ENCODE measurements at regions not wholly inside any gene's neighbourhood (a gene's known extent, or its start where the extent isn't known, plus 50 kb on each side); places are given as distances from the start of the nearest gene placed in this dataset.

- no CpG with 5 or more reads among the region's 2 CpGs for WGBS (ENCODE audit: insufficient coverage)
- H3K4me3 Mint-ChIP-seq: no peak overlapping the region
- intact Hi-C loops (cut with micrococcal nuclease): no loop called here
- no peak overlapping the region for H3K4me3 ChIP-seq (ENCODE audit: control extremely low read depth in 1 of 5, extremely low read depth in 1 of 5, insufficient read depth in 1 of 5, low read depth in 2 of 5, low read length in 4 of 5)
- H3K9me3 Mint-ChIP-seq (ENCODE audit: insufficient read depth): no peaks in the 10 kb centered on the region
- H3K9me3 ChIP-seq (ENCODE audit: control extremely low read depth in 1 of 3, control insufficient read depth in 2 of 3, insufficient read depth in 1 of 3, low read length in 2 of 3): no peaks in the 10 kb centered on the region
- no peak overlapping the region for H2AFZ ChIP-seq (ENCODE audit: insufficient read depth, low read depth, low read length, poor library complexity, severe bottlenecking)
- no peaks in the 10 kb centered on the region for H4K20me1 ChIP-seq (ENCODE audit: control insufficient read depth, insufficient read depth, low read length, poor library complexity, severe bottlenecking)
- DNase-seq: no peak
- CTCF ChIA-PET: interaction anchor here (7.3 kb wide), 1 partner anchor 1270 kb away, joined by 127 read pairs; no protein-coding TSS in a partner anchor
- H3K27me3 Mint-ChIP-seq: peaks cover 3% of the 10 kb centered on the region
- POLR2A ChIA-PET: no interaction called here
- H3K79me2 ChIP-seq (ENCODE audit: control insufficient read depth, insufficient read depth, low read length): no peaks in the 10 kb centered on the region
- TF ChIP-seq EZH2 (IDR thresholded peaks at IDR 0.05; ENCODE audit: borderline replicate concordance, insufficient read depth, low read depth, low read length, poor library complexity, severe bottlenecking): no peak
- no peak for TF ChIP-seq CTCF (IDR thresholded peaks at IDR 0.05)
- H3K27ac ChIP-seq (ENCODE audit: low read length in 2 of 2): no peak overlapping the region
- H3K27ac Mint-ChIP-seq: no peak overlapping the region
- H3K9ac ChIP-seq (ENCODE audit: low read length): no peak overlapping the region
- ATAC-seq (ENCODE audit: low read depth): no peak
- H3K4me2 ChIP-seq (replicated peaks; ENCODE audit: low read depth, low read length, poor library complexity, severe bottlenecking): no peak overlapping the region
- no peaks in the 10 kb centered on the region for H3K36me3 ChIP-seq (replicated peaks in 1 of 2; ENCODE audit: control extremely low read depth in 1 of 2, control insufficient read depth in 1 of 2, extremely low read depth in 1 of 2, insufficient read depth in 2 of 2, low read length in 1 of 2)
- no peaks in the 10 kb centered on the region for H3K27me3 ChIP-seq (replicated peaks in 1 of 4; ENCODE audit: control extremely low read depth in 1 of 4, control insufficient read depth in 3 of 4, insufficient read depth in 4 of 4, low read length in 3 of 4)
- H3K4me1 Mint-ChIP-seq: peaks cover 10% of the 10 kb centered on the region
- peaks cover 5 to 9% of the 10 kb centered on the region in 2 donors for H3K4me1 ChIP-seq (ENCODE audit: control insufficient read depth in 2 of 2, insufficient read depth in 2 of 2, low read length in 2 of 2)
Measured at GRCh38 chr12:91379051-91379775, 196.6 kb upstream of the DCN start.

- no peak overlapping the region for H3K4me3 ChIP-seq (ENCODE audit: control extremely low read depth in 1 of 5, extremely low read depth in 1 of 5, insufficient read depth in 1 of 5, low read depth in 2 of 5, low read length in 4 of 5)
- H3K4me2 ChIP-seq (replicated peaks; ENCODE audit: low read depth, low read length, poor library complexity, severe bottlenecking): no peak overlapping the region
- no peak for ATAC-seq (ENCODE audit: low read depth)
- no peaks in the 10 kb centered on the region for H3K27me3 ChIP-seq (replicated peaks in 1 of 4; ENCODE audit: control extremely low read depth in 1 of 4, control insufficient read depth in 3 of 4, insufficient read depth in 4 of 4, low read length in 3 of 4)
- no peaks in the 10 kb centered on the region for H4K20me1 ChIP-seq (ENCODE audit: control insufficient read depth, insufficient read depth, low read length, poor library complexity, severe bottlenecking)
- no peaks in the 10 kb centered on the region for H3K36me3 ChIP-seq (replicated peaks in 1 of 2; ENCODE audit: control extremely low read depth in 1 of 2, control insufficient read depth in 1 of 2, extremely low read depth in 1 of 2, insufficient read depth in 2 of 2, low read length in 1 of 2)
- no peak overlapping the region for H2AFZ ChIP-seq (ENCODE audit: insufficient read depth, low read depth, low read length, poor library complexity, severe bottlenecking)
- no peak overlapping the region for H3K27ac ChIP-seq (ENCODE audit: low read length in 2 of 2)
- no peak overlapping the region for H3K27ac Mint-ChIP-seq
- intact Hi-C loops (cut with micrococcal nuclease): no loop called here
- H3K9ac ChIP-seq (ENCODE audit: low read length): no peak overlapping the region
- H3K27me3 Mint-ChIP-seq: peaks cover 8% of the 10 kb centered on the region
- H3K4me1 ChIP-seq (ENCODE audit: control insufficient read depth in 2 of 2, insufficient read depth in 2 of 2, low read length in 2 of 2): peaks cover 5 to 9% of the 10 kb centered on the region in 2 donors
- H3K9me3 ChIP-seq (ENCODE audit: control extremely low read depth in 1 of 3, control insufficient read depth in 2 of 3, insufficient read depth in 1 of 3, low read length in 2 of 3): no peaks in the 10 kb centered on the region
- H3K4me3 Mint-ChIP-seq: no peak overlapping the region
- ChIA-PET CTCF (interaction anchor here (0.6 to 7.3 kb wide), 4 partner anchors 9 to 1632 kb away, joined by 3 to 127 read pairs (median 3); no protein-coding TSS in a partner anchor), POLR2A (no interaction called here)
- no peak for DNase-seq
- no peaks in the 10 kb centered on the region for H3K79me2 ChIP-seq (ENCODE audit: control insufficient read depth, insufficient read depth, low read length)
- peaks cover 10% of the 10 kb centered on the region for H3K4me1 Mint-ChIP-seq
- TF ChIP-seq CTCF (IDR thresholded peaks at IDR 0.05): no peak
- TF ChIP-seq EZH2 (IDR thresholded peaks at IDR 0.05; ENCODE audit: borderline replicate concordance, insufficient read depth, low read depth, low read length, poor library complexity, severe bottlenecking): no peak
- WGBS (ENCODE audit: insufficient coverage): no CpG with 5 or more reads among the region's 3 CpGs
- H3K9me3 Mint-ChIP-seq (ENCODE audit: insufficient read depth): no peaks in the 10 kb centered on the region
Measured at GRCh38 chr12:91377436-91377835, 194.8 kb upstream of the DCN start.
